AG10803 (cell line): ENCODE measurements at regions not wholly inside any gene's neighbourhood (a gene's known extent, or its start where the extent isn't known, plus 50 kb on each side); places are given as distances from the start of the nearest gene placed in this dataset.

Source experiments
- DNase-seq: peaks from one replicate; pipeline ENCODE4 v3.0.0; 2010; ENCODE audit warnings: low read depth
- H3K4me3 ChIP-seq: 2 replicates; pipeline ENCODE4 v1.5.1; 2011; ENCODE audit warnings: mild to moderate bottlenecking, low read length, control low read depth
- TF ChIP-seq, protein P1 (sequence below): conservative IDR thresholded peaks from 2 replicates; pipeline ENCODE4 v1.5.1; 2011; ENCODE audit warnings: mild to moderate bottlenecking, low read length, control low read depth, inconsistent platforms

DNA sequence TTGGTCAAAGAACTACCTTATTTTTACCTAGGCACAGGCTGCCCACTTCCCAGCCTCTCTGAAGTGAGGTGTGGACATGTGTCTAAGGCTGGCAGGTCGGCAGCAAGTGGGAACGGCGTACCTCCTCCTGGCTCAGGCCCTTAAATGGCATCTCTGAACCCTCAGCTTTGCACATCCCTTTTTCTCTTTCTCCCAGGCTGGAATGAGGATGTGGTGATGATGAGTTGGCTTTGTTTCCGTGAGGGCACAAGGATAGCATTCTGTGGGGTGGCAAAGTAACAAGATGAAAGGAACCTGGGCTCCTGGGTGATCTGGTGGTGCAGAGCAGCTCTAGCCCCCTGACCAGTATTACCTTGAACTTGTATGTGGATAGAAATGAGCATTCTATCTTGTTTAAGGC, 196.8 kb downstream of the REEP3 start:
- peak; percentile 57 for DNase-seq
- TF ChIP-seq, protein P1, sequence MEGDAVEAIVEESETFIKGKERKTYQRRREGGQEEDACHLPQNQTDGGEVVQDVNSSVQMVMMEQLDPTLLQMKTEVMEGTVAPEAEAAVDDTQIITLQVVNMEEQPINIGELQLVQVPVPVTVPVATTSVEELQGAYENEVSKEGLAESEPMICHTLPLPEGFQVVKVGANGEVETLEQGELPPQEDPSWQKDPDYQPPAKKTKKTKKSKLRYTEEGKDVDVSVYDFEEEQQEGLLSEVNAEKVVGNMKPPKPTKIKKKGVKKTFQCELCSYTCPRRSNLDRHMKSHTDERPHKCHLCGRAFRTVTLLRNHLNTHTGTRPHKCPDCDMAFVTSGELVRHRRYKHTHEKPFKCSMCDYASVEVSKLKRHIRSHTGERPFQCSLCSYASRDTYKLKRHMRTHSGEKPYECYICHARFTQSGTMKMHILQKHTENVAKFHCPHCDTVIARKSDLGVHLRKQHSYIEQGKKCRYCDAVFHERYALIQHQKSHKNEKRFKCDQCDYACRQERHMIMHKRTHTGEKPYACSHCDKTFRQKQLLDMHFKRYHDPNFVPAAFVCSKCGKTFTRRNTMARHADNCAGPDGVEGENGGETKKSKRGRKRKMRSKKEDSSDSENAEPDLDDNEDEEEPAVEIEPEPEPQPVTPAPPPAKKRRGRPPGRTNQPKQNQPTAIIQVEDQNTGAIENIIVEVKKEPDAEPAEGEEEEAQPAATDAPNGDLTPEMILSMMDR, result no peak; the same call in 1 of the 2 replicates

GRCh38 chr10:63718421-63718820, 197.2 kb downstream of the REEP3 start:
- no peak overlapping the region for H3K4me3 ChIP-seq
- peak; percentile 56 for DNase-seq

More for the DNA sequence above, 196.8 kb downstream of the REEP3 start:
- no peak overlapping the region for H3K4me3 ChIP-seq

GRCh38 chr10:63719226-63719856, 198.1 kb downstream of the REEP3 start:
- TF ChIP-seq, protein P1, result no peak
- H3K4me3 ChIP-seq, result no peak overlapping the region
- DNase-seq, result no peak

More at GRCh38 chr10:63718421-63718820, 197.2 kb downstream of the REEP3 start:
- TF ChIP-seq, protein P1, result no peak

GRCh38 chr10:63720072-63720537, 198.9 kb downstream of the REEP3 start:
- peak; percentile 42 for DNase-seq
- TF ChIP-seq, protein P1, result peak; percentile 99
- H3K4me3 ChIP-seq, result no peak overlapping the region

- H3K4me3 ChIP-seq, result no peak overlapping the region
- TF ChIP-seq, protein P1, result no peak
- DNase-seq, result peak; percentile 15
These were observed 199.5 kb downstream of the REEP3 start for GRCh38 chr10:63720676-63721075.

GRCh38 chr10:63722537-63722936, 201.3 kb downstream of the REEP3 start:
- peak; percentile 92 for DNase-seq
- TF ChIP-seq, protein P1, result no peak
- H3K4me3 ChIP-seq, result no peak overlapping the region

- DNase-seq, result no peak
- TF ChIP-seq, protein P1, result no peak
- no peak overlapping the region for H3K4me3 ChIP-seq
These were observed 202.1 kb downstream of the REEP3 start for GRCh38 chr10:63723320-63723719.
